ENCODE measurements at regions not wholly inside any gene's neighbourhood (a gene's known extent, or its start where the extent isn't known, plus 50 kb on each side); places are given as distances from the start of the nearest gene placed in this dataset.

DNA sequence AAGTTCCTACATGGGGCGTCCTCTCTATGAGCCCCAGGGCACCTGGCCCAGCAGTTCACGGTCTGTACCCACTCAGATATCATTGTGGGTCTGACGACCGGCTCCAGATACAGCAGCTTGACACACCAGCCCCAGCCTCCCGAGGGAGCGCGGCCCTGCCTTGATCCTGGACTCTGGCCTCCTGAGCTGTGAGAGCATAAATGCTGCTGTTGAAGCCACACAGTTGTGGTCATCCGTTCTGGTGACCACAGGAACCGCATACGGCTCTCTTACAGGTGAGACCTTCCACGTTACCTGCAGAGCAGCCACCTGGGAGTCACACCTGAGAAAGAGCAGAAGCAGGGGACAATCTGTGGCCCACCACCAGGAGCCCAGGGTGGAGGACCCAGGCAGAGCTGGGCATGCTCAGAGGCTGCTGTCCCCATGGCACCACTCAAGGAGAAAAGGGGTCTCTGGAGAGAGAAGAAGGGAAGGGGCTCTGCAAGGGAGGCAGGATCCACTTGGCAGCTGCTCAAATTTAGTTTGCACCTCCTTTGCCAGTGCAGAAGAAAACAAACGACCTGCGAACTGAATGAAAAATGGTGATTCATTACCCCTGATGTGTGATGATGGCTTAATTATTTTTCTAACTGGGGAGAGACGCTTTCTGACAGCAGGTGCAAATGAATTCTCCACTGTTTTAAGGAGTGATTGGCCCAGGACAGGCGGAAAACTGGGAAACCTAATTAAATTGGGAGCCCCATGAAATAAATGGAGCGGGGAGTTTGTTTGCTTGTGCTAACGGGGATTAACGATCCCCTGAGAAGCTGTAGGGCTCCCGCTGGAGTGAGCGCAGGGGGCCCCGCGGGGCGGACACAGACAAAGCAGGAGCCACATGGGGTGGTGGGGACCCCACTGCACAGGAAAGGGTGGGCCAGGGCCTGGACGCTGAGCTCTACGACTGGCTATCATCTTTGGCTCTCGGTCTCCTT lies 208.9 kb downstream of the RBFOX3 start:
- TF ChIP-seq POLR2A (IDR thresholded peaks at IDR 0.05): no peak
- no peak for TF ChIP-seq POLR2AphosphoS5 (IDR thresholded peaks at IDR 0.05)
- TF ChIP-seq, protein P1, sequence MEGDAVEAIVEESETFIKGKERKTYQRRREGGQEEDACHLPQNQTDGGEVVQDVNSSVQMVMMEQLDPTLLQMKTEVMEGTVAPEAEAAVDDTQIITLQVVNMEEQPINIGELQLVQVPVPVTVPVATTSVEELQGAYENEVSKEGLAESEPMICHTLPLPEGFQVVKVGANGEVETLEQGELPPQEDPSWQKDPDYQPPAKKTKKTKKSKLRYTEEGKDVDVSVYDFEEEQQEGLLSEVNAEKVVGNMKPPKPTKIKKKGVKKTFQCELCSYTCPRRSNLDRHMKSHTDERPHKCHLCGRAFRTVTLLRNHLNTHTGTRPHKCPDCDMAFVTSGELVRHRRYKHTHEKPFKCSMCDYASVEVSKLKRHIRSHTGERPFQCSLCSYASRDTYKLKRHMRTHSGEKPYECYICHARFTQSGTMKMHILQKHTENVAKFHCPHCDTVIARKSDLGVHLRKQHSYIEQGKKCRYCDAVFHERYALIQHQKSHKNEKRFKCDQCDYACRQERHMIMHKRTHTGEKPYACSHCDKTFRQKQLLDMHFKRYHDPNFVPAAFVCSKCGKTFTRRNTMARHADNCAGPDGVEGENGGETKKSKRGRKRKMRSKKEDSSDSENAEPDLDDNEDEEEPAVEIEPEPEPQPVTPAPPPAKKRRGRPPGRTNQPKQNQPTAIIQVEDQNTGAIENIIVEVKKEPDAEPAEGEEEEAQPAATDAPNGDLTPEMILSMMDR (IDR thresholded peaks at IDR 0.05): no peak
